ENCODE measurements at regions not wholly inside any gene's neighbourhood (a gene's known extent, or its start where the extent isn't known, plus 50 kb on each side); places are given as distances from the start of the nearest gene placed in this dataset.
"Not testable (repeated sequence)": the region's sequence is repeated elsewhere in the genome, so short reads cannot be mapped to it uniquely, and the experiment has no call there.

- H3K4me3 ChIP-seq (ENCODE audit: low read depth, low read length), result no peak overlapping the region
- TF ChIP-seq, protein P1, sequence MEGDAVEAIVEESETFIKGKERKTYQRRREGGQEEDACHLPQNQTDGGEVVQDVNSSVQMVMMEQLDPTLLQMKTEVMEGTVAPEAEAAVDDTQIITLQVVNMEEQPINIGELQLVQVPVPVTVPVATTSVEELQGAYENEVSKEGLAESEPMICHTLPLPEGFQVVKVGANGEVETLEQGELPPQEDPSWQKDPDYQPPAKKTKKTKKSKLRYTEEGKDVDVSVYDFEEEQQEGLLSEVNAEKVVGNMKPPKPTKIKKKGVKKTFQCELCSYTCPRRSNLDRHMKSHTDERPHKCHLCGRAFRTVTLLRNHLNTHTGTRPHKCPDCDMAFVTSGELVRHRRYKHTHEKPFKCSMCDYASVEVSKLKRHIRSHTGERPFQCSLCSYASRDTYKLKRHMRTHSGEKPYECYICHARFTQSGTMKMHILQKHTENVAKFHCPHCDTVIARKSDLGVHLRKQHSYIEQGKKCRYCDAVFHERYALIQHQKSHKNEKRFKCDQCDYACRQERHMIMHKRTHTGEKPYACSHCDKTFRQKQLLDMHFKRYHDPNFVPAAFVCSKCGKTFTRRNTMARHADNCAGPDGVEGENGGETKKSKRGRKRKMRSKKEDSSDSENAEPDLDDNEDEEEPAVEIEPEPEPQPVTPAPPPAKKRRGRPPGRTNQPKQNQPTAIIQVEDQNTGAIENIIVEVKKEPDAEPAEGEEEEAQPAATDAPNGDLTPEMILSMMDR (IDR thresholded peaks at IDR 0.05; ENCODE audit: control insufficient read depth, extremely low read depth, insufficient read depth), result no peak
- no peak for DNase-seq (ENCODE audit: low read depth)
Observed at GRCh38 chr2:17226941-17227490, 291.2 kb downstream of the RAD51AP2 start.

DNA sequence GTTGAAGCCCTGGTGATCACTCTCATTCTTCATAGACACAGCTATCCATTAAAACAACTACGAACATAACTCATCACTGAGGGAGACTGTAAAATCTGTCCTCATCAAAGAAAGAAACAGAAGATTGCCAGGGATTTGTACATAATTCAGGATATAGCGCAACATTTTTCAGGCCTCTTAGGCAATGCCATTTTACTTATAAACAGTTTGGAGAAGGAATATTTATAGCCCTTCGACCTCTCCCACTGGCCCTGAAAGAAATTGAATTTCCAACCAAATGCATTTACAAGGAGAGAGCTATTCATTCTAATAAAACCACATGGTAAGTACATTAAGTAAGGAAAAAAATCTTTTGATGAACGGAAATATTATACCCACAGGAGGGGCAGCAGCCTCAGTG is 295.0 kb downstream of the RAD51AP2 start:
- no peak for DNase-seq (ENCODE audit: low read depth)
- TF ChIP-seq, protein P1 (IDR thresholded peaks at IDR 0.05; ENCODE audit: control insufficient read depth, extremely low read depth, insufficient read depth), result no peak
- no peak overlapping the region for H3K4me3 ChIP-seq (ENCODE audit: low read depth, low read length)

DNA sequence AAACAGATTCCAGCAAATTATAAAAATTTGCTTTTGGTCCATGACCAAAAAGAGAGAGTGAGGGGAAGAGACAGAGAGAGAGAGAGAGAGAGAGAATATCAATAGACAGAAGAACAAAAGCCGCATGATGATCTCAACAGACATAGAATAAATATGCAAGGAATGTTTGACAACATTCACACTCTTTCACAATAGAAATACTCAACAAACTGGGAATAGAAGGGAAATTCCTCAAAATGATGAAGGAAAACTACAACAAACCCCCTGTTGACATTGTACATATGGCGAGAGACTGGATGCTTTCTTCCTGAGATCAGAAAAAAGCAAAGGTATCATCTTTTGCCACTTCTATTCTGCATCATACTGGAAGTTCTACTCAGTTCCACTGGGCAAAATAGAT is 309.7 kb downstream of the RAD51AP2 start:
- H3K4me3 ChIP-seq (ENCODE audit: low read depth, low read length), result no peak overlapping the region
- TF ChIP-seq, protein P1 (IDR thresholded peaks at IDR 0.05; ENCODE audit: control insufficient read depth, extremely low read depth, insufficient read depth), result no peak
- no peak for DNase-seq (ENCODE audit: low read depth)

DNA sequence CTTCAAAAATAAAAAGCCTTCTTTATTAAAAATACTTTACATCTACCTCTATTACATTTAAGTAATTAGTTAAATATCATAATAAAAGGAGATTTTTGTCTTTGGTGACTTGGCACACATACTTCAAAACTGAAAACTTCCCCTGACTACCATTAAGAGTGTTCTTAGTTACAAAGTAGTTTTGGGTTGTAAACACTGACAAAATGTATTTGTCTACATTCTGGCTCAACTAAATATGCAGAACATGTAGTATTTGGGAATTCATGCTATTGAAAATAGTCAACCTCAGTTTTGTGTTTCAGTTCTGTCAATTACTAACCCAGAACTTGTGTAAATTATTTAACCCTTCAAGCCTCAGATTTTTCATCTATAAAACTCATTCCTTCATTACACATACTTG is 311.5 kb downstream of the RAD51AP2 start:
- TF ChIP-seq, protein P1 (IDR thresholded peaks at IDR 0.05; ENCODE audit: control insufficient read depth, extremely low read depth, insufficient read depth), result no peak
- no peak for DNase-seq (ENCODE audit: low read depth)
- H3K4me3 ChIP-seq (ENCODE audit: low read depth, low read length), result no peak overlapping the region

DNA sequence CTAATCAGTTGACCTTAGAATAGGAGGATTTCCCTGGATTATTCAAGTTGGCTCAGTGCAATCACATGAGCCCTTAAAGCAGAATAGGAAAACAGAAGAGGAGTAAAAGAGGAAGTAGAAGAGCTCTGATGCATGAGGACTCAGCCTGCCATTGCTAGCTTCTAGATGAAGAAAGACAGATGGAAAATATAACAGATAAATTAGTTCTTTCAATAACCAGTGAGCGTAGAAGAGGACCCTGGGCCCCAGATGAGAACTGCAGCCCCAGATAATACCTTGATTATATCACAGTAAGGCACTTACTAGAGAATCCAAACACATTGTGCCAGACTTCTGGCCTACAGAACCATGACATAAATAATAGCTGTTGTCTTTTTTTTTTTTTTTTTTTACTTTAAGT is 314.0 kb downstream of the RAD51AP2 start:
- DNase-seq (ENCODE audit: low read depth); H3K4me3 ChIP-seq (ENCODE audit: low read depth, low read length): not testable (repeated sequence)

DNA sequence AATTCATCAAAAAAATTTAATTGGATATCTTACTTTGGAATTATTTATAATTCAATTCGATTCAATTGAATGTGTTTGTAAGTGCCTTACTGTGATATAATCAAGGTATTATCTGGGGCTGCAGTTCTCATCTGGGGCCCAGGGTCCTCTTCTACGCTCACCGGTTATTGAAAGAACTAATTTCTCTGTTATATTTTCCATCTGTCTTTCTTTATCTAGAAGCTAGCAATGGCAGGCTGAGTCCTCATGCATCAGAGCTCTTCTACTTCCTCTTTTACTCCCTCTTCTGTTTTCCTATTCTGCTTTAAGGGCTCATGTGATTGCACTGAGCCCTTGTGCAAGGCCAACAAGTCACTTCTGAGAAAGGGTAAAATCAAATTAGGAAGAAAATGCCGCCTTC is 315.6 kb downstream of the RAD51AP2 start:
- not testable (repeated sequence) for H3K4me3 ChIP-seq (ENCODE audit: low read depth, low read length); DNase-seq (ENCODE audit: low read depth)

GRCh38 chr2:17199741-17200140 is 318.5 kb downstream of the RAD51AP2 start:
- TF ChIP-seq, protein P1 (IDR thresholded peaks at IDR 0.05; ENCODE audit: control insufficient read depth, extremely low read depth, insufficient read depth), result no peak
- H3K4me3 ChIP-seq (ENCODE audit: low read depth, low read length), result no peak overlapping the region
- DNase-seq (ENCODE audit: low read depth), result no peak

DNA sequence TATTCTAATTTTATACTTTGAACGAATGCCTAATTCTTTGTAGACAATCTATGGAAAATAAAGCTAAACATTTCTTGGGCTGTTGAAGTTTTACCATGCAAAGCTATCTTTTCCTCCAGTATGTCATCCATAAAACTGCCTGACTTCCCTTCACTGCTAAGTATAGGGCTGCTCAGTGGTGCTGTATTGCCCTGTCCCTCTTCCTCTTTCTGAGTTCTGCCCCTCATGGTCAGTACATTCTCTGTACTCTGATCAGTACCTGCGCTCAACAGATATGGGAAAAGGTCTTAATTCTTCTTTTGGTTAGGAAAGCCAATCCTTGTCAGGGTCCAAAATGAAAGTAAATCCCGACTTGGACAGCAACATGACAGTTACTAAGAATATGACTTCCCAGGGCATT is 321.9 kb downstream of the RAD51AP2 start:
- TF ChIP-seq, protein P1 (IDR thresholded peaks at IDR 0.05; ENCODE audit: control insufficient read depth, extremely low read depth, insufficient read depth), result no peak
- H3K4me3 ChIP-seq (ENCODE audit: low read depth, low read length), result no peak overlapping the region
- no peak for DNase-seq (ENCODE audit: low read depth)

Data from LNCaP clone FGC (cell line).